ENCODE measurements at regions not wholly inside any gene's neighbourhood (a gene's known extent, or its start where the extent isn't known, plus 50 kb on each side); places are given as distances from the start of the nearest gene placed in this dataset.

- DNase-seq: no peak
These were observed 196.6 kb downstream of the FOXL1 start for GRCh38 chr16:86774931-86775330.

- DNase-seq: peak; percentile 58
These were observed 197.2 kb downstream of the FOXL1 start for GRCh38 chr16:86775511-86775921.

- no peak for DNase-seq
These were observed 199.1 kb downstream of the FOXL1 start for GRCh38 chr16:86777381-86777946.

- no peak for DNase-seq
These were observed 199.9 kb downstream of the FOXL1 start for GRCh38 chr16:86778108-86778745.

GRCh38 chr16:86778978-86779377 lies 200.6 kb downstream of the FOXL1 start:
- DNase-seq: no peak

- DNase-seq: no peak
These were observed 202.7 kb downstream of the FOXL1 start for GRCh38 chr16:86781046-86781445.

GRCh38 chr16:86783636-86784626 lies 205.6 kb downstream of the FOXL1 start:
- peak; percentile 69 for DNase-seq

- DNase-seq: no peak
These were observed 208.0 kb downstream of the FOXL1 start for GRCh38 chr16:86786338-86786737.

- no peak for DNase-seq
These were observed 208.6 kb downstream of the FOXL1 start for GRCh38 chr16:86786994-86787393.

- no peak for DNase-seq
These were observed 209.2 kb downstream of the FOXL1 start for GRCh38 chr16:86787538-86787937.

GRCh38 chr16:86789621-86790051 lies 211.3 kb downstream of the FOXL1 start:
- peak; percentile 72 for DNase-seq

- no peak for DNase-seq
These were observed 213.1 kb downstream of the FOXL1 start for GRCh38 chr16:86791287-86792035.

- DNase-seq: peak; percentile 37
These were observed 216.0 kb downstream of the FOXL1 start for GRCh38 chr16:86794216-86794864.

- no peak for DNase-seq
These were observed 219.4 kb downstream of the FOXL1 start for GRCh38 chr16:86797700-86798099.

GRCh38 chr16:86798247-86799041 lies 220.1 kb downstream of the FOXL1 start:
- no peak for DNase-seq

- no peak for DNase-seq
These were observed 221.0 kb downstream of the FOXL1 start for GRCh38 chr16:86799367-86799766.

GRCh38 chr16:86800894-86801293 lies 222.5 kb downstream of the FOXL1 start:
- DNase-seq: peak; percentile 54

GRCh38 chr16:86802013-86802412 lies 223.7 kb downstream of the FOXL1 start:
- DNase-seq: no peak

GRCh38 chr16:86805188-86805587 lies 226.8 kb downstream of the FOXL1 start:
- no peak for DNase-seq

GRCh38 chr16:86806181-86806837 lies 228.0 kb downstream of the FOXL1 start:
- DNase-seq: no peak

Measured in fibroblast of skin of scalp (primary cell).